ENCODE measurements at regions not wholly inside any gene's neighbourhood (a gene's known extent, or its start where the extent isn't known, plus 50 kb on each side); places are given as distances from the start of the nearest gene placed in this dataset.

DNA sequence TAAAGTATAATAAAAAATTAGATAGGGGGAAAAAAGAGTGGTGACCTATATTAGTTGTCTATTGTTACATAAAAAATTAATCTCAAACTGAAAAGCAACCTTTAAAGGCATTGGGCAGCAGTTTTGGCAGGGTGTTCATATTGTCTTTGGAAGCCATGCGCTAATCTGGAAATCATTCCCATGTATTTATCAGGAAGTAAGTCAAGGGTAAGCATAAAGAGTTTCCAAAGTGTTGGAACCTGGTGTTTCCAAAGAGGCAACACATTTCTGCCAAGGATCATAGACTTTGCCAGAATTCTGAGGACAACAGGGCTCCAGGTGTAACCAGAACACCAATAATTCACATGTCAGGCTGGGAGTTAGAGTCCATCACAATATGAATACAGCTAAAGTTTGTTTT lies 55.7 kb upstream of the EGFR start:
- in situ Hi-C loops (cut with MboI; ENCODE audit: low pct_unique_long_range_greater_than_20kb, low sequenced_read_pairs, unreplicated experiment): no loop called here
- TF ChIP-seq, protein P1, sequence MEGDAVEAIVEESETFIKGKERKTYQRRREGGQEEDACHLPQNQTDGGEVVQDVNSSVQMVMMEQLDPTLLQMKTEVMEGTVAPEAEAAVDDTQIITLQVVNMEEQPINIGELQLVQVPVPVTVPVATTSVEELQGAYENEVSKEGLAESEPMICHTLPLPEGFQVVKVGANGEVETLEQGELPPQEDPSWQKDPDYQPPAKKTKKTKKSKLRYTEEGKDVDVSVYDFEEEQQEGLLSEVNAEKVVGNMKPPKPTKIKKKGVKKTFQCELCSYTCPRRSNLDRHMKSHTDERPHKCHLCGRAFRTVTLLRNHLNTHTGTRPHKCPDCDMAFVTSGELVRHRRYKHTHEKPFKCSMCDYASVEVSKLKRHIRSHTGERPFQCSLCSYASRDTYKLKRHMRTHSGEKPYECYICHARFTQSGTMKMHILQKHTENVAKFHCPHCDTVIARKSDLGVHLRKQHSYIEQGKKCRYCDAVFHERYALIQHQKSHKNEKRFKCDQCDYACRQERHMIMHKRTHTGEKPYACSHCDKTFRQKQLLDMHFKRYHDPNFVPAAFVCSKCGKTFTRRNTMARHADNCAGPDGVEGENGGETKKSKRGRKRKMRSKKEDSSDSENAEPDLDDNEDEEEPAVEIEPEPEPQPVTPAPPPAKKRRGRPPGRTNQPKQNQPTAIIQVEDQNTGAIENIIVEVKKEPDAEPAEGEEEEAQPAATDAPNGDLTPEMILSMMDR (IDR thresholded peaks at IDR 0.05; ENCODE audit: extremely low read depth, insufficient read depth, missing control alignments): no peak
- no peak for DNase-seq (ENCODE audit: low spot score)

DNA sequence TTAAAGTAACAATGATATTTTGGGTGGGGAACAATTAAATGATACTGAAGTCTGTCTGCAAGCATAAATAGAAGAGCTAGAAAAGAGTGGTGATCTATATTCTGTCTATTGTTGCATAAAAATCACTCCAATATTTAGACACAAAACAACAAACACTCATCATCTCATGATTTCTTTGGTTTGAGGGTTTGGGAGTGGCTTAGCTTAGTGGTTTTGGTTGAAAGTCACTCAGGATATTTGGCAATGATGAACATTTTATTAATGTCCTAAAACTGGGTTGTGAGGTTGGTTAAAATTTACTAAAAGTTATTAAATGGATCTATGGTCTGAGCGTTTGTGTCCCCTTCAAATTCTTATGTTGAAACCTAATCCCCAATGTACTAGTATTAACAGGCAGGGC lies 54.7 kb upstream of the EGFR start:
- TF ChIP-seq, protein P1 (IDR thresholded peaks at IDR 0.05; ENCODE audit: extremely low read depth, insufficient read depth, missing control alignments): no peak
- no peak for DNase-seq (ENCODE audit: low spot score)
- in situ Hi-C loops (cut with MboI; ENCODE audit: low pct_unique_long_range_greater_than_20kb, low sequenced_read_pairs, unreplicated experiment): no loop called here

DNA sequence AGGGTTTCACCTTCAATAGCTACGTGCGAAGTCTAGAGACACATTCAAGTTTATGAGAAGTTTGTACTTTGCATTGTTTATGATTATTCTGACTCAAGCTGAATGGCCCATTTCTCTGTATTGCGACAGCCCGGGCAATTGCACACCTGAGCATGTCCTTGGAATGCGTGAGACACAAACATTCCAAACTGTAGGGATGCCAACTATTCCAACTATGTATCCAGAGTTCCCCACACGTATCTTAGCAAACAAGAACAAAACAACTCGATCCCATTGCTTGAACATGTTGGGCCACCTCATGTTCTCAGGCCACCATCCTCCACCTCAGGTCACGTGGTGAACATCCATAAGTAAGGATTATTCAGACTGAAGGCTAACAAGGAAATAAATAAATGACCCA lies 51.4 kb upstream of the EGFR start:
- TF ChIP-seq, protein P1 (IDR thresholded peaks at IDR 0.05; ENCODE audit: extremely low read depth, insufficient read depth, missing control alignments): no peak
- in situ Hi-C loops (cut with MboI; ENCODE audit: low pct_unique_long_range_greater_than_20kb, low sequenced_read_pairs, unreplicated experiment): no loop called here
- DNase-seq (ENCODE audit: low spot score): no peak

DNA sequence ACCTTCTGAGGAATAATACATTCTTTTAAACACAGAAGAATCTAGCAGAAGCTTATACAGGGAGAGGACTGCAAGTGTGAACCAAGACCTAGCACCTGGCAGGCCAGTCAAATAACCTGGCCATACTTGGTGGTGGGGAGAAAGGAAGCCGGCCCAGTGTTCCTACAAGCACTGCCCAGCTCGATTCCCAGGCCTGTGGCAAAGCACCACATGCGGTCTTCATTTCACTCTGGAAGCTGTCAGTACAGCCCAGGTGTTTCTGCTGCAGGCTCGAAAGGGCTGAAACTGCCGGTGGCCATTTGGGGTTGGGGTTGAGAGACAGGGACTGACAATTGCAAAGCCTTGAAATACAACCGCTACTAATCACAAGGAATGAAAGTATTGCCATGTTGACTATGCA lies 50.8 kb upstream of the EGFR start:
- TF ChIP-seq, protein P1 (IDR thresholded peaks at IDR 0.05; ENCODE audit: extremely low read depth, insufficient read depth, missing control alignments): no peak
- DNase-seq (ENCODE audit: low spot score): no peak
- in situ Hi-C loops (cut with MboI; ENCODE audit: low pct_unique_long_range_greater_than_20kb, low sequenced_read_pairs, unreplicated experiment): no loop called here

All from GM13977 (cell line).